KBM-7 (cell line): ENCODE measurements at regions not wholly inside any gene's neighbourhood (a gene's known extent, or its start where the extent isn't known, plus 50 kb on each side); places are given as distances from the start of the nearest gene placed in this dataset.

Experiments used
- DNase-seq: peaks from one replicate; pipeline ENCODE4 v3.0.0-alpha.2; 2015
- in situ Hi-C: fragments of 300-500 bp; cut with MboI; formaldehyde crosslinking; loops from 2 replicates; pipeline ENCODE4 v1.14.3; 2020; ENCODE audit warnings: low sequenced_read_pairs, low pct_unique_long_range_greater_than_20kb, mixed read lengths

GRCh38 chr14:51436630-51437029 lies 196.6 kb downstream of the TMX1 start:
- in situ Hi-C loops, result no loop called here
- DNase-seq, result no peak

GRCh38 chr14:51439896-51440295 lies 199.8 kb downstream of the TMX1 start:
- no peak for DNase-seq
- in situ Hi-C loops, result no loop called here

- in situ Hi-C loops, result no loop called here
- no peak for DNase-seq
Measured at GRCh38 chr14:51441001-51441400, 201.0 kb downstream of the TMX1 start.

DNA sequence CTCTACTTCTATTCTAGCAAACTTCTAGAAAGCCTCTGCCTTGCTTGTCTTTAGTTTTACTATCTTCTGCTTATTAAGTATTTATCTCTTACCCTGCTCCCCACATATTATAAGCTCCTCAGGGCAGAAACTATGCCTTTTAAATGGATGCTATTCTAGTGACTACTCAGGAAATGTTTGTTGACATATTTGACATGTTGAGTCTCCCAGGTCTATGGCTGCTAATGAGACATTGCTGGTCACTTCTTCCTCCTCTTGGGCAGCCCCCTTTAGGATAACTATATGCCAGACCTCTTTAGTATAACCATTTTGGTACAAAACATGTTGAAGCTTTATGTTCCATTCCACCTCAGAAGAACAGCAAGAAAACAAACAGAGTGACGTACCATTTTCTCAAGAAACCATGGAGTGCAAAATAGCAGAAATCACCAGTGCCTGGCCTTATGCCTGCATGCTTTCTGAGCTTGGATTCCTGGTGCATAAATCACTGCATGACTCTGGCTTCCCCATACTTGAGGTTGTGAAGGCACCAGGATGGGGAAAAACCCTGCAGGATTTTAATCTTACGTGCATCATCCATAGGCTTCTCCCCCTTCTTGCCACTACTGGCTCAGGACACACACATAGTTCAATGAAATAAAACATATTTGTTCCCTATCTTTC lies 202.6 kb downstream of the TMX1 start:
- no peak for DNase-seq
- in situ Hi-C loops, result no loop called here

- in situ Hi-C loops, result no loop called here
- DNase-seq, result no peak
Measured at GRCh38 chr14:51443195-51444018, 203.4 kb downstream of the TMX1 start.

GRCh38 chr14:51444353-51445000 lies 204.4 kb downstream of the TMX1 start:
- in situ Hi-C loops, result no loop called here
- DNase-seq, result no peak

GRCh38 chr14:51445001-51445390 lies 204.9 kb downstream of the TMX1 start:
- in situ Hi-C loops, result no loop called here
- no peak for DNase-seq

DNA sequence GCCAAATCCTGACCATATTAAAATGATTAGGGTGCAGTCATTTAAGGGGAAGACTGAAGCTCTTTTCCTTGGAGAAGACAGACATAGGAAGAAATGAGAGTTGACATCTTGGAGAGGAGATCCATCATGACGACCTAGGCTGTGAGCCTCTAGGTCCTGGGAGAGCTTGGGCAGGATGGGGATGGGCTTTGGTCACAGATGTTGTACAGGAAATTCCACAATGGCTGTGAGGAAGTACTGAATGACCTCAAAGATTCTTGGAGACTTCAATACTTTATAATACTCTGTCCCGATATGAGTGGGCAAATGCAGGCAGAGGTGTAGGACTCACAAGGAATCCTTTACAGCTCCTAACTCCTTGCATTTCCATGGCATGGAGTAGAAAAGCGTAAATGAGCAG lies 204.9 kb upstream of the FRMD6 start:
- no peak for DNase-seq
- in situ Hi-C loops, result no loop called here

- DNase-seq, result no peak
- in situ Hi-C loops, result no loop called here
Measured at GRCh38 chr14:51447411-51447810, 204.3 kb upstream of the FRMD6 start.

- no peak for DNase-seq
- in situ Hi-C loops, result no loop called here
Measured at GRCh38 chr14:51448831-51449670, 202.7 kb upstream of the FRMD6 start.

GRCh38 chr14:51449681-51450080 lies 202.0 kb upstream of the FRMD6 start:
- no peak for DNase-seq
- in situ Hi-C loops, result no loop called here

DNA sequence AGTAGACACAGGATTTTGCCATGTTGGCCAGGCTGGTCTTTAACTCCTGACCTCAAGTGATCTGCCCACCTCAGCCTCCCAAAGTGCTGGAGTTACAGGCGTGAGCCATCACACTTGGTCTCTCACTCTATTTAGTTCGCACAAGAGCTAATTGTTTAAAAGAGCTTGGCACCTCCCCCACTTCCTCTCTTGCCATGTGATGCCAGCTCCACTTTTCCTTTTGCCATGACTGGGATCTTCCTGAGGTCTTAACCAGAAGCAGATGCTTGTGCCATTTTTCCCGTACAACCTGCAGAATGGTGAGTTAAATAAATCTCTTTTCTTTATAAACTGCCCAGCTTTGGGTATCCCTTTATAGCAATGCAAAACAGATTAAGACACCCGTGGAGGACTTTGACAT lies 200.1 kb upstream of the FRMD6 start:
- in situ Hi-C loops, result no loop called here

DNA sequence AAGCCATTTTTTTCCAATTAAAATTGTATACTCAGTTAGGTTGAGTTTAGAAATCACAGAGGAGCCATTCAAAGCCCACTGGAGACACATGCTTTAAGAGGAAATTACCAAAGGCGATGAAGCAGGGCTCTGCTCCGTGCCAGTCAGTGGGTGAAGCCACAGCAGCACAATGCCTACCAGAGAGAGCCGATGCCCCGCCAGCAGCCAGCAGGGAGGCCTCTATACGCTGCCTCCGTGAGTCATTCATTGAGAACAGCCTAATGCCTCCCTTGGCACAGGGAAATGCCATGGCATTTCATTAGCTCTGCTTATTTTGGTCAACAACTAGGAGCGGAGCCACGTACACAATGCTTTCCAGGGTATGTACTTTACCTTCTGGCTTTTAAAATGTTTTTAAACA lies 197.8 kb upstream of the FRMD6 start:
- in situ Hi-C loops, result no loop called here
- no peak for DNase-seq

More for the DNA sequence above, 200.1 kb upstream of the FRMD6 start:
- DNase-seq, result no peak

- no peak for DNase-seq
- in situ Hi-C loops, result no loop called here
Measured at GRCh38 chr14:51454351-51454750, 197.4 kb upstream of the FRMD6 start.

- in situ Hi-C loops, result no loop called here
- DNase-seq, result no peak
Measured at GRCh38 chr14:51455041-51455835, 196.5 kb upstream of the FRMD6 start.

GRCh38 chr14:51457843-51458562 lies 193.7 kb upstream of the FRMD6 start:
- in situ Hi-C loops, result no loop called here
- DNase-seq, result no peak

DNA sequence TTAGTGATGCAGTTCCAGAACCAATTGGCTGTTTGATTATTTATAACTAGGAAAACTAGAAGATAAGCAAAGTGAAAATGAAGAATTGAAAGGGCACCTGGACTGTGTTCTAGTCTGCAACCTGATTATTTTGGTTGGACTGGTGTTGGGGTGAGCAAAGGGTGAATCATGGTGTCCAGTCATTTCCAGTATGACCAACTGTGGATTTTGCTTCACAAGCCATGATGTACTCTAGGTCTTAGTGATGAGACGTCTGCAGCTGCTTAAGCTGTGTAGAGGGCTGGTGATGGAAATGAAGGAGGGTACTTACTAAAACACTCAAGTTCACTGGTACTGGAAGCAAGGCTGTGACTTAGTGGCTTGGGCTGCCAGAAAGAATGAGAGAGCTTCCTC lies 193.2 kb upstream of the FRMD6 start:
- in situ Hi-C loops, result no loop called here

GRCh38 chr14:51460011-51460410 lies 191.7 kb upstream of the FRMD6 start:
- in situ Hi-C loops, result no loop called here

More for the DNA sequence above, 193.2 kb upstream of the FRMD6 start:
- DNase-seq, result no peak

More at GRCh38 chr14:51460011-51460410, 191.7 kb upstream of the FRMD6 start:
- no peak for DNase-seq
